Thymus (tissue), 11 donors: ENCODE measurements at regions not wholly inside any gene's neighbourhood (a gene's known extent, or its start where the extent isn't known, plus 50 kb on each side); places are given as distances from the start of the nearest gene placed in this dataset.

Experiments used
- DNase-seq, 9 donors: peaks; one replicate each; pipeline ENCODE4 v3.0.0-alpha.2; 2013; ENCODE audit warnings: low spot score in 9 of 9, low read depth in 6 of 9, missing footprints in 1 of 9
- H3K27ac ChIP-seq, 2 donors: one replicate each; pipeline ENCODE4 v1.5.1; 2013; ENCODE audit warnings: control low read depth in 1 of 2, low read depth in 1 of 2, low read length in 1 of 2, mild to moderate bottlenecking in 1 of 2, moderate library complexity in 1 of 2
- H3K27me3 ChIP-seq, 2 donors: one replicate each; pipeline ENCODE4 v1.5.1; 2013; ENCODE audit warnings: low read length in 1 of 2; ENCODE audit not compliant: control insufficient read depth in 2 of 2, insufficient read depth in 1 of 2
- H3K36me3 ChIP-seq, 2 donors: one replicate each; pipeline ENCODE4 v1.5.1; 2013; ENCODE audit warnings: low read length in 1 of 2, mild to moderate bottlenecking in 1 of 2, moderate library complexity in 1 of 2; ENCODE audit not compliant: control insufficient read depth in 2 of 2, insufficient read depth in 2 of 2
- H3K4me1 ChIP-seq, 2 donors: one replicate each; pipeline ENCODE4 v1.5.1; 2013; ENCODE audit warnings: low read length in 2 of 2; ENCODE audit not compliant: control insufficient read depth in 2 of 2, insufficient read depth in 2 of 2
- H3K4me3 ChIP-seq, 2 donors: one replicate each; pipeline ENCODE4 v1.5.1; 2013; ENCODE audit warnings: low read length in 2 of 2, control low read depth in 1 of 2, mild to moderate bottlenecking in 1 of 2
- H3K9me3 ChIP-seq, 2 donors: one replicate each; pipeline ENCODE4 v1.5.1; 2013; ENCODE audit warnings: low read length in 1 of 2, mild to moderate bottlenecking in 1 of 2; ENCODE audit not compliant: control insufficient read depth in 2 of 2, insufficient read depth in 1 of 2
- WGBS: extraction: QIAGEN DNeasy Blood & Tissue Kit; methylation state at CpG from one replicate; pipeline ENCODE4 v1.1.7; 2013; 5-methylcytosine and 5-hydroxymethylcytosine counted together
- donor health status: healthy.

DNA sequence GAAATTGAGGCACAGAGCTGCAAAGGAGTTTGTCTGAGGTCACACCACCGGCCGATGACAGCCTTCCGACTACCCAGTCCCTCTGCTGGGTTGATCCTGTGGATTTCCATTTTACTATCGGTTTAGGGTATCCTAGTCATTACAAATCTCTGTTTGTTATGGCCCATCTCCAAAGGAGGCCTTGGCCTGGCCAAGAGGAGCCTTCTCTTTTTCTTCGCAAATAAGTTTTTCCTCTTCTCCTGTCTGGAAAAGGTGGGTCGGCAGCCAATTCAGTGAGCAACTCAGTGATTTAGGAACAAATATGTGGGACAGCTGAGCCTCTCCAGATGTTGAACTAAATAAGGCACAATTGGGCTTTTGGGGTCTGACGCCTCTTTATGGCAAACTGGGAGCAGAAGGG, 169.2 kb upstream of the RBPJ start:
- H3K4me1 ChIP-seq = no peaks in the 10 kb centered on the region
- H3K36me3 ChIP-seq = no peaks in the 10 kb centered on the region
- H3K27ac ChIP-seq = no peak overlapping the region
- no peak for DNase-seq
- no peak overlapping the region for H3K4me3 ChIP-seq
- H3K9me3 ChIP-seq = no peaks in the 10 kb centered on the region
- WGBS = 92% methylated on average over 7 of the region's 7 CpGs
- H3K27me3 ChIP-seq = no peaks in the 10 kb centered on the region

DNA sequence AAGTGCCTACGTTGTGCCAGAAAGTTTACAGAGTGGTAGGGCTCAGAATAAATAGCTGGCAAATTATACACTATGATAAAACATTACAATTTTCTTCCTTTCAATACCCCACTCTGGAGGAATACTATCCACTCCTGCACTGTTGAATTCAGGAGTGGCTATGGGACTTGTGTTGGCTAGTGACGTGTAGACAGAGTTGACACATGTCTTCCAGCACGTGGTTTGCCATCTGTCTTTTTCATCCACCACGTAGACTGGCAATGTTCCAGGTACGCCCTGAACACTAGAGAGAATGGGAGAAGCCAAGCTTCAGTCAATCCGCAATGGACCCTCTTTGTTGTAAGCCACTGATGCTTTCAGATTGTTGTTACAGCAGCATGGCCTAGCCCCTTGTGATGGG, 168.8 kb upstream of the RBPJ start:
- Histone ChIP-seq H3K4me1 (no peaks in the 10 kb centered on the region), H3K4me3 (no peak overlapping the region), H3K27me3 (no peaks in the 10 kb centered on the region), H3K9me3 (no peaks in the 10 kb centered on the region), H3K36me3 (no peaks in the 10 kb centered on the region), H3K27ac (no peak overlapping the region)
- DNase-seq = no peak
- 81% methylated on average over 6 of the region's 6 CpGs for WGBS

DNA sequence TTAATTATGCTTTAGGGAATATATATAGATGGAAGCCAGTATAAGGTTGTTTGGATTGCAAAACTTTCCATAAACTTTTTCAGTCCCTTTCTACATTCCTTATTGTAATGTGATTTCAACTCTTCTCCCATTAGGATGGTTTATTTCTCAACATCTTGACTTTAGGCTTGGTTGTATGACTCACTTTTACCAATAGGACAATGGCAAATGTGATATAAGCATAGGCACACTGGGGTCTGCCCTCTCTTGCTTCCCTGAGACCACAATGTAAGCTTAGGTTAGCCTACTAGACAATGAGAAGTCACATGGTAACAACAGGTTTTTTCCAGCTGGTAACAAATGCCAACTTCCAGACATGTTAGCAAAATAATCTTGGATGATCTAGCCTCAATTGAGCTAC, 163.3 kb upstream of the RBPJ start:
- no peaks in the 10 kb centered on the region for H3K36me3 ChIP-seq
- H3K4me1 ChIP-seq = no peaks in the 10 kb centered on the region
- no peak overlapping the region for H3K27ac ChIP-seq
- no peaks in the 10 kb centered on the region for H3K9me3 ChIP-seq
- no peak overlapping the region for H3K4me3 ChIP-seq
- no peaks in the 10 kb centered on the region for H3K27me3 ChIP-seq
- no peak for DNase-seq

DNA sequence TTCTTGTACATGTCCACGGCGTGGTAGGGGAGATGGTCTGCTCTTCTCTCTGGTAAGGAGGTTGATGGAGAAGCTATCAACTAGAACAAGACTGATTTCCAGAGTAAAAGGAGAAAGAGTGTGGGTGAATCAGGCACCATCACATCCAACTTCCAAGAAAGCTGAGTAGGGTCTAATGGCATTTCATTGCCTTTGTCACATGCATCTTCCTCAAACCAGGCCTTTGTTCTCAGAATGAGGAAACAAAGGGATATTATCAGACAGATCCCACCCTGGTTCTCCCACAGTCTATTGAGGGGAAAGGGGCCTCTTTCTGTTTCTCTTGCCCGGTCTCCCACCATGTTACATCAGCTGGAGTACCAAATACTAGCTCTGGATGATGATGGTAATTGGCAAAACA, 160.2 kb upstream of the RBPJ start:
- Histone ChIP-seq H3K4me3 (no peak overlapping the region), H3K4me1 (no peaks in the 10 kb centered on the region), H3K36me3 (no peaks in the 10 kb centered on the region), H3K27ac (no peak overlapping the region), H3K9me3 (no peaks in the 10 kb centered on the region), H3K27me3 (no peaks in the 10 kb centered on the region)
- 95% methylated on average over 3 of the region's 3 CpGs for WGBS
- DNase-seq = no peak

DNA sequence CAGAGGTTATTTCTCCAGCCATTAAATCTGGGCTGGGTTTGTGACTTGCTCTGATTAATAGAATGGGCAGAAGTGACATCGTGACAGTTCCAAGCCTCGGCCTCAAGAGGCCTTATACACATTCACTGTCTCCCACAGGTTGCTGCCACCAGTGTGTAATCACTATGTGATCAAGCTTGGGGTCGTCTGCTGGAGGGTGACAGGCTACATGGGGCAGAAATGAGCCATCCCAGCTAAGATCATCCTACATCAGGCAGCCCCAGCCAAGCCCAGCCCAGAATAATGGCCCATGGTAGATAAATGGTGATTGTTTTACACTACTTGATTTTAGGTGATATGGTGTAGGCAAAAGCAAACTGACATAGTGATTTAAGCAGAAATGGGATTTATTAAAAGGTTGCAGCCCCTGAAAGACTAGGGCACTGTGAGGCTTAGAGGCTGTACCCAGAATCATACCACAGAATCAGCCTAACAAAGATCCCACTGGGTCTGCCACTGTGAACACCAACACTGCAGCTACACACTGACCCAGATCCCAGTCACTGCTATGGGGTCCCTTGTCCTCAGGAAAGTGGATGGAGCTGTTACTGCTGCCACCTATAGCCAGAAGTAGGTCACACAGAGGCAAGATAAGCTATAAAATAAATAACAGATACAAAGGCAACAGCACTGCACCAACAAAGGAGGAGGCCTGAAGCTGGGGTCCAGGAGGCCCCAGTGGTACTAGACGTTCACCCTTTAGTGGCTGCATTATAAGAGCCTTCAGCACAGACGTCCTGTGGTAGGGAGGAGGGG, 159.6 kb upstream of the RBPJ start:
- no peak for DNase-seq

DNA sequence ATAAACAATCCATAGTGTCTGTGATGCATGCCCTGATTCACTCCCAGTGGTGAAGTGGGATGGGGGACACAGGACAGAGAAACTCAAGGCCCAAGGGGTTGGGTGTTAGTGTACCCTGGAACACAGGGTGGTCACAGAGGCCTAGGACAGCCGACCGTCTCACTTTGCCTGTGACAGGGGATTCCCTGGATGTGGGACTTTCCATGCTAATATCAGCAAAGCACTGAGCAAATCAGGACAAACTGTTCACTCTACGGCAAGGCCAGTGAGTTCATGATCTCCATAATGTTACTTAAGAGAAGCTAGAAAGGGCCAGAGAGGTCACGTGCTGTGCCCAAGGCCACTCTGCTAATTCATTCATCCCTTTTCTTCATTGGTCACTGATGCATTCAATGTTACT, 158.7 kb upstream of the RBPJ start:
- Histone ChIP-seq H3K4me1 (no peaks in the 10 kb centered on the region), H3K4me3 (no peak overlapping the region), H3K36me3 (no peaks in the 10 kb centered on the region), H3K27ac (no peak overlapping the region), H3K27me3 (no peaks in the 10 kb centered on the region), H3K9me3 (no peaks in the 10 kb centered on the region)
- DNase-seq = no peak
- WGBS = 89% methylated on average over 4 of the region's 4 CpGs

More for the DNA sequence above, 159.6 kb upstream of the RBPJ start:
- WGBS = 92% methylated on average over 5 of the region's 5 CpGs
- Histone ChIP-seq H3K4me3 (no peak overlapping the region), H3K36me3 (no peaks in the 10 kb centered on the region), H3K9me3 (no peaks in the 10 kb centered on the region), H3K4me1 (no peaks in the 10 kb centered on the region), H3K27ac (no peak overlapping the region), H3K27me3 (no peaks in the 10 kb centered on the region)

DNA sequence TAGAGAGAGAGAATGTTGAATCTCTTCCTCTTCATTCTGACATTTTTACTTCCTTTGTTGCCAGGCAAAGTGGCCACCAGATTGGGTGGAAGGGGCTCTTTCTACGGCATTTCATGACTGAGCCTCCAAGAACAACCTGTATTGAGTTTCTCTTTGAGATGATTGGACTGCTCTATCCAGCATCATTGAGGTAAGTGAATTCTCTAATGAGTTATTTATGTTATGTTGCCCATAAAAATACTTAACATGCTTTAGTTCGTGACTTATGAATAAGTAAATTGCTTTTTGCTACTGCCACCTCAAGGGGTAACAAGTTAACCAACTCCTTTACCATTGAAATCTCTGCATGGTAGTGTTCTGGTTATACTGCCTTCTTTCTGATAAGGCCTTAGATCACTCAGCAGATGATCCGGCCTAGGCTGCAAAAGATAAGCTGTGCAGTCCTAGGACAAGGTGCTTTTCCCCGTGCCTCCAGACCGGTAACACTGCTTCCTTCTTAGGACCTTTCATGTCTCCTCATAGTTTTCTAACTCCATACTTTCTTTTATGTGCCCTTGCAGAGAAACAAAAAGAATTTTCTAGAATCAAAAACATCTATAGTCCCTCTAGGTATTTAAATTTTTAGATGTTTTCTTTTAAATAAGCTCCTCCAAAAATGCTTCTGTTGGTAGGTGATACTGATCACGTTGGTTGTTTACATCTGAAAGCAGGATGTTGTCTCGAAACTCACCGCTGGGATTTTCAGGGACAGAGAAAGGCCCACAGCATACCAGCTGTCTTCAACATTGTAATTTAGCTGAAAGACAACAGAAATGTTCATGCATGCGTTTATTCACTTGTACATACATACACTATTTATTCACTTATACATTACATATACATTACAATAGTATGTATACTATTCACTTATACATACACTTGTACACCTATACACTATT, 157.1 kb upstream of the RBPJ start:
- H3K36me3 ChIP-seq = no peaks in the 10 kb centered on the region
- H3K9me3 ChIP-seq = no peaks in the 10 kb centered on the region
- no peak for DNase-seq
- WGBS = 95% methylated on average over 9 of the region's 9 CpGs
- H3K27me3 ChIP-seq = no peaks in the 10 kb centered on the region
- no peak overlapping the region for H3K27ac ChIP-seq
- H3K4me3 ChIP-seq = no peak overlapping the region
- H3K4me1 ChIP-seq = no peaks in the 10 kb centered on the region

DNA sequence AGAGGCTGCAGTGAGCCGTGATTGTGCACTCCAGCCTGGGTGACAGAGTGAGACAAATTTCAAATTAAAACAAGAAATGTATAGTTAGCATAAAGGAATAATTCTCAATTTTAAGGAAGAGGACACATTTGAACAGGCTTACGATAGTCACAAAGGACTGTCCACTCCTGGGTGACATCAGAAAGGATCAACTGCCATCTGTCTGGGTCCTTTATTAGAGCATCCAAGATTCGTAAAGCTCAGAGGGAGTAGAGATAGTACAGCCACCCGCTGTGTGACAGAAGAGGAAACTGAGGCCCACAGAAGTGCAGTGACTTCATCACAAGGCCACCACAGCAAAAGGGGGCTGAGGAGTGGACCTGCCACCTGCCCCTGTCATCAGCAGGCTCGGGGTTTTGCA, 149.3 kb upstream of the RBPJ start:
- Histone ChIP-seq H3K4me1 (no peaks in the 10 kb centered on the region), H3K36me3 (no peaks in the 10 kb centered on the region), H3K9me3 (peaks cover 0 to 4% of the 10 kb centered on the region in 2 donors), H3K27me3 (no peaks in the 10 kb centered on the region), H3K27ac (no peak overlapping the region), H3K4me3 (no peak overlapping the region)
- DNase-seq = no peak
- WGBS = 96% methylated on average over 5 of the region's 5 CpGs

DNA sequence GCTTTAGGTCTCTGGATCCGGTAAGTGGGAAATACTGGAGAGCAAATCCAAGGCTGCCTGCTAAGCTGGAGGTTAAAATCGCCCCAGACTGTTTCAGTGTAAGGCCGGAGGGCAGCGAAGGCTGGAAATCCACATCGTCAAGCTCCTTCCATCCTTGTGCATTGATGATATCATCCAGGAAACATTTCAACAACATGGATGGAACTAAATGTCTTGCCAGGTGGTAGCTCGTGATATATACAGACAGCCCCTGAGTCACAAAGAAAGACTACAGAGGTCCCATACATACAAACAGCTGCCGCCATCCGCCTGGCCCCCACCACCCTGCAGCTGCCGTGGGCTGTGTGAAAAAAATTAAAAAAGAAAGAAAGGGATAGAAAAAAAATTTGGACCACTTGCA, 148.9 kb upstream of the RBPJ start:
- DNase-seq = no peak
- 92% methylated on average over 9 of the region's 9 CpGs for WGBS
- Histone ChIP-seq H3K4me3 (no peak overlapping the region), H3K4me1 (no peaks in the 10 kb centered on the region), H3K27ac (no peak overlapping the region), H3K27me3 (no peaks in the 10 kb centered on the region), H3K9me3 (peaks cover 0 to 4% of the 10 kb centered on the region in 2 donors), H3K36me3 (no peaks in the 10 kb centered on the region)
